HG03457 (cell line): ENCODE measurements at regions not wholly inside any gene's neighbourhood (a gene's known extent, or its start where the extent isn't known, plus 50 kb on each side); places are given as distances from the start of the nearest gene placed in this dataset.

Source experiments
- ATAC-seq: cut with Tn5 transposase; IDR thresholded peaks from one replicate; pipeline ENCODE4 v1.9.1; 2021; ENCODE audit warnings: moderate number of reproducible peaks; ENCODE audit not compliant: unreplicated experiment

DNA sequence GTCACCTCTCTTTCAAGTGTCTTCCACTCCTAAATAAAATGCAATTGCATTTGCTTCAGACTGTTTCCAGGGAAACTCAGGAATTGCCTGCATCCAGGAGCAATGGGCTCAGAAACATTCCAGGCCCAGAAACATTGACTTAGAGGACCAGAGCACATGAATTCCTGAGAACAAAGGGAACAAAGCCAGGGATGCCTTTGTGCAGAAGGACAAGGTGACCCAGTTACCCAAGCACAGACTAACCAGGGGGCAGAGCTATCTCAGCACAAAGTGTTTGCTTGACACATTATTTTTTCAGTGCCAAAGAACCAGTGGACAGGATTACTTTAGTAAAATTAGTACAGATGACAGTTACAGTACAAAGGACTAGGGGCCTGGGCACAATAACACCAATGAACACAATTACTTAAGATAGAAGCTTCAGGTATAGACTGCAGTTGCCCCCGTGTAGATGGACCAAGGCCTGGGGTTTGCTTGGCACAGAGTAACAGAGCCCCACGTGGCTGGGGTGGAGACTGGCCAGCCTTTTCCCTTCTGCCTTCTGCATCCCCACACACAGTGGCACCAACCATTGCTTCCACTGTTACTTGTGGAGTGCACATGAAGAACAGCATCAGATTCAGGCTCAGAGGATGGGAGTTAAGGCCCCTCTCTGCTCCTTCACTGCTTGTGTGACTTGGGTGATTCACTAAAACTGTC lies 500.8 kb downstream of the INSC start:
- no peak for ATAC-seq

GRCh38 chr11:15616130-15617105 lies 501.7 kb downstream of the INSC start:
- no peak for ATAC-seq

DNA sequence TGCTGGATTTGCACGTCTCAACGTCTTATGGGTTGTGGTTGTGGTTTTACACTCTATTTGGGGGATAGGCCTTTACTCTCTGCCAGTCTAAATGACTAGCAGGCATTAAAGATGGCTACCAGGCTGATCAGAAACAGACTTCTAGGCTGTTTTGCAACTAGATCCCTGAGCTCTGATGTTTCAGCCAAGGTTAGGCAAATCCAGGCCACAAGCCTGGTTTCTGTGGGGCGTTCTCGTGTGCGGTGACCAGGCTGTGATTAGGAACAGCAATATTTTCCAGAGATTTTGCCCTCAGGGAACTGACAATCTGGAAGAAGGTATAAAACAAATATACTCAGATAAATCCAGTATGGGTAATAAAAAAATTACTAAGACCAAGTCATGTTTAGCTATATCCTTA lies 502.4 kb downstream of the INSC start:
- ATAC-seq: no peak

DNA sequence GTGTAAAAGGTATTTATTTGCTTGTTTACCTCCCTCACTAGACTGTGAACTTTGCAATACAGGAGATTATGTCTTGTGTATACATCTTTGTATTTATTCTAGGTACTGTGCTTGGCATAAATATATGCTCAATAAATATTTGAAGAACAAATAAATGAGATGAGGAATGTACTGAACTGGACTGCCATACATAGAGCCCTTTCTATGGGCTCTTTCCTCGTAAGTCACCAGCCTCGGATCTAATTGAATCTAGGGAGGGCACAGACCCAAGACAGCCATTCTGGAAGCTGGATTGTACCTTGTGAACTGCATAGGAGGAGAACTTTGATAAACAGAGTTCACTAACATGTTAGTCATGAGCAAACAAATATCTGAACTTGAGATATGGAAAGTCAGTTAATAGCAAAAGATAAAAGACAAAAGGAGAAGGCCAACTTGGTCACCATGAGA lies 503.9 kb downstream of the INSC start:
- no peak for ATAC-seq

GRCh38 chr11:15621565-15621964 lies 506.8 kb downstream of the INSC start:
- no peak for ATAC-seq

- ATAC-seq: no peak
Observed at GRCh38 chr11:15622231-15622890, 507.6 kb downstream of the INSC start.

DNA sequence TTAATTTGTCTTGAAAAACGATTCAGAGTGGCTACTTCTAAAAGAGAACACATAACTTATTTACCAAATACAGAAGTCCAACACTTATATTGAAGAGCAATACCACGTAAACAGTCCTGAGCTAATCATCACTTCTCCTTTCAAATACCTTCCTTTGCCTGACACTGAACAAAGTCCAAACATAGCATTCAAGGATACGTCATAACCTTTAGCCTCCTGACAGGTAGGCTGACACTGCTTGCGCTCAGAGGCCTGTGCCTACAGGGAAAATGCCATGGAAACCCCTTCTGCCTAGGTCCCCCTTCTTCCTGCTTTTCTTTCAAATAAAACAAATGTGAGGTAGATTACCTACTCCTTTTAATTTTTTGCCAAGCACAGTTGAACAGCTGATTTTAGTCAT lies 510.0 kb downstream of the INSC start:
- ATAC-seq: no peak

- ATAC-seq: no peak
Observed at GRCh38 chr11:15625691-15626090, 511.0 kb downstream of the INSC start.

DNA sequence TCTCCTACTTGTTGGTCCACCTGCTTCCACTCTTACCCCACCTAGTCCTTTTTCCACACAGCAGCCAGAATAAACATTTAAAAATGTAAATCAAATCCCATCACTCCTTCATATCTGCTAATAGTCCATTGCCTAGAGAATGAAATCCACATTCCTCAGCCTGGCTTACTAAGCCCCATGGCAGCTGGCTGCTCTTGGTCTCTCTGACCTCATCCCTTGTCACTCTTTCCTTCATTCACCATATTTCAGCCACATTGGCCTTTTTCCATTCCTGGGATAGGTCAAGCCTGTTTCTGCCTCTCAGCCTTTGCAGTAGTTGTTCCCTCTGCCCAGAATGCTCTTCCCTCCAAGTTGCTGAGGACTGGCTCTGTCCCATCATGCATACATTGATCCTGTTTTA lies 512.8 kb downstream of the INSC start:
- ATAC-seq: no peak

GRCh38 chr11:15629690-15630321 lies 515.1 kb downstream of the INSC start:
- no peak for ATAC-seq

DNA sequence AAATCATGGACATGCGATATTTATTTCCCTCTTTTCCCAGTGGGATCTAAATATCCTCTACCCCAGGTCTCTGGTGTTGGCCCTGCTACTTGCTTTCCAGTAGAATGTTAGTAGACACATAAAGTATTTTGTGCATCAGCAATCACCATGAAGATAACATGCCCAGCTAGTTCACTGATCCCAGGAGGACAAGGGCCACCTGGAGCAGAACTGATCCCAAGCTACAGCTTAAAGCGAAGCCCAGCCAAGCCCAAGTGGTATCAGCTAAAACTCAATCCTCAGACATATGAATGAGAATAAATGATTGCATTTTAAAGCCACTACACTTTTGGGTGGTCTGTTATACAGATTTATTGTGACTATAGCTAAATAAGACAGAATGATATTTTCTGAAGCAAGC lies 516.2 kb downstream of the INSC start:
- ATAC-seq: no peak

- ATAC-seq: no peak
Observed at GRCh38 chr11:15635521-15635920, 520.8 kb downstream of the INSC start.

- ATAC-seq: no peak
Observed at GRCh38 chr11:15636521-15637089, 521.9 kb downstream of the INSC start.

DNA sequence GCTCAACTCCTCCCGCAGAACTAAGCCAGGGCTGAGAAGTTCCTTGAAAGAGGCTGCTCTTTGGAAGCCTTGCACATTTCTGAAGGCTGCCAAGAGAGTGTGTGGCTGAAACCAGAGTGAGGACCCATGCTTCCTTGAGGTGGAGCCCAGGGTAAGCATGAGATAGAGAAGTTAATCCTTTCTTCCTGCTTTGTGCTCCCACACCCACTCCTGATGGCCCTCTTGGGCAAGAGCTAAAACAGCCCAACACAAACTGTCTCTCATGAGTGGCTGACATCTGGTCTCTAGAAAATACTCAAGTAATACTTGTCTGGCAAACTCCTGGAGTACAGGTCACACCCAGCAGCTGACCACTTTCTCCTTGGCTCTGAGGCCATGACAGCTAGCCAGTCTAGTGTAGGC lies 523.7 kb downstream of the INSC start:
- ATAC-seq: no peak

GRCh38 chr11:15640318-15640717 lies 525.6 kb downstream of the INSC start:
- no peak for ATAC-seq

GRCh38 chr11:15641271-15642045 lies 526.7 kb downstream of the INSC start:
- ATAC-seq: no peak

GRCh38 chr11:15645201-15645600 lies 530.5 kb downstream of the INSC start:
- no peak for ATAC-seq

- no peak for ATAC-seq
Observed at GRCh38 chr11:15649371-15650104, 534.8 kb downstream of the INSC start.
